H9 (cell line): ENCODE measurements at regions not wholly inside any gene's neighbourhood (a gene's known extent, or its start where the extent isn't known, plus 50 kb on each side); places are given as distances from the start of the nearest gene placed in this dataset.

Source experiments
- DNase-seq: peaks from one replicate; pipeline ENCODE4 v3.0.0-alpha.2; 2017
- H2AFZ ChIP-seq: one replicate; pipeline ENCODE4 v1.6.1; 2013; ENCODE audit warnings: mild to moderate bottlenecking, low read length, control low read depth, moderate library complexity
- H2AK5ac ChIP-seq: 2 replicates; pipeline ENCODE4 v1.6.1; 2013; ENCODE audit warnings: low read length, control low read depth, mixed read lengths; ENCODE audit not compliant: insufficient read length
- H2BK120ac ChIP-seq: one replicate; pipeline ENCODE4 v1.6.1; 2013; ENCODE audit warnings: low read depth, mild to moderate bottlenecking, low read length, control low read depth, inconsistent platforms; ENCODE audit not compliant: poor library complexity, severe bottlenecking
- H2BK12ac ChIP-seq: 2 replicates; pipeline ENCODE4 v1.6.1; 2013; ENCODE audit warnings: low read length, control low read depth, mixed read lengths, low read depth; ENCODE audit not compliant: insufficient read length
- H2BK15ac ChIP-seq: 2 replicates; pipeline ENCODE4 v1.6.1; 2013; ENCODE audit warnings: low read depth, low read length, control low read depth
- H2BK20ac ChIP-seq: one replicate; pipeline ENCODE4 v1.6.1; 2013; ENCODE audit warnings: low read depth, mild to moderate bottlenecking, low read length, control low read depth, inconsistent platforms; ENCODE audit not compliant: poor library complexity, severe bottlenecking
- H2BK5ac ChIP-seq: 2 replicates; pipeline ENCODE4 v1.6.1; 2013; ENCODE audit warnings: low read length, control low read depth, mixed read lengths; ENCODE audit not compliant: insufficient read length
- H3K14ac ChIP-seq: 2 replicates; pipeline ENCODE4 v1.6.1; 2013; ENCODE audit warnings: low read length, control low read depth; ENCODE audit not compliant: insufficient read depth
- H3K18ac ChIP-seq: 2 replicates; pipeline ENCODE4 v1.6.1; 2013; ENCODE audit warnings: low read depth, mild to moderate bottlenecking, mixed read lengths, low read length, control low read depth; ENCODE audit not compliant: insufficient read length
- H3K23ac ChIP-seq: 2 replicates; pipeline ENCODE4 v1.6.1; 2013; ENCODE audit warnings: low read length, control low read depth, mixed read lengths, low read depth; ENCODE audit not compliant: insufficient read length
- H3K23me2 ChIP-seq: 2 replicates; pipeline ENCODE4 v1.6.1; 2013; ENCODE audit warnings: low read depth, mild to moderate bottlenecking, mixed read lengths, low read length, control low read depth; ENCODE audit not compliant: insufficient read length, poor library complexity, severe bottlenecking
- H3K27ac ChIP-seq: 2 replicates; pipeline ENCODE4 v1.5.1; 2013; ENCODE audit warnings: low read length, control low read depth, mixed read lengths, low read depth; ENCODE audit not compliant: insufficient read length
- H3K27me3 ChIP-seq: 2 replicates; pipeline ENCODE4 v1.6.1; 2013; ENCODE audit warnings: low read length, control low read depth, inconsistent platforms; ENCODE audit not compliant: insufficient read depth
- H3K4ac ChIP-seq: 2 replicates; pipeline ENCODE4 v1.6.1; 2013; ENCODE audit warnings: low read depth, mild to moderate bottlenecking, control low read depth, inconsistent platforms, low read length, moderate library complexity
- H3K4me1 ChIP-seq: 2 replicates; pipeline ENCODE4 v1.6.1; 2013; ENCODE audit warnings: low read length, control low read depth, inconsistent platforms; ENCODE audit not compliant: insufficient read depth
- H3K4me2 ChIP-seq: 2 replicates; pipeline ENCODE4 v1.6.1; 2013; ENCODE audit warnings: low read length, control low read depth, mixed read lengths; ENCODE audit not compliant: insufficient read length, insufficient read depth
- H3K56ac ChIP-seq: 2 replicates; pipeline ENCODE4 v1.6.1; 2013; ENCODE audit warnings: low read depth, mild to moderate bottlenecking, mixed read lengths, low read length, control low read depth; ENCODE audit not compliant: insufficient read length
- H3K79me1 ChIP-seq: 2 replicates; pipeline ENCODE4 v1.6.1; 2013; ENCODE audit warnings: low read depth, mild to moderate bottlenecking, moderate library complexity, low read length, control low read depth, inconsistent platforms; ENCODE audit not compliant: insufficient read depth, poor library complexity, severe bottlenecking
- H3K79me2 ChIP-seq: 2 replicates; pipeline ENCODE4 v1.6.1; 2013; ENCODE audit warnings: low read length, control low read depth, inconsistent platforms; ENCODE audit not compliant: insufficient read depth
- H3K9ac ChIP-seq: 2 replicates; pipeline ENCODE4 v1.6.1; 2013; ENCODE audit warnings: low read length, control low read depth, mixed read lengths; ENCODE audit not compliant: insufficient read length; ENCODE audit errors: extremely low read depth
- H3K9me3 ChIP-seq: one replicate; pipeline ENCODE4 v1.6.1; 2013; ENCODE audit warnings: low read depth, low read length, inconsistent platforms; ENCODE audit not compliant: control insufficient read depth
- H3T11ph ChIP-seq: one replicate; pipeline ENCODE4 v1.6.1; 2013; ENCODE audit warnings: mild to moderate bottlenecking, low read length, control low read depth, inconsistent platforms
- H4K20me1 ChIP-seq: one replicate; pipeline ENCODE4 v1.6.1; 2013; ENCODE audit not compliant: control insufficient read depth, insufficient read length, insufficient read depth
- H4K5ac ChIP-seq: 2 replicates; pipeline ENCODE4 v1.6.1; 2013; ENCODE audit warnings: low read depth, mild to moderate bottlenecking, mixed read lengths, low read length, control low read depth; ENCODE audit not compliant: insufficient read length
- H4K8ac ChIP-seq: replicated peaks from 2 replicates; pipeline ENCODE4 v1.6.1; 2013; ENCODE audit warnings: low read length, control low read depth, mixed read lengths, low read depth; ENCODE audit not compliant: insufficient read length
- H4K91ac ChIP-seq: 2 replicates; pipeline ENCODE4 v1.6.1; 2013; ENCODE audit warnings: low read depth, mild to moderate bottlenecking, moderate library complexity, mixed read lengths, low read length, control low read depth; ENCODE audit not compliant: insufficient read length
- H3K27ac Mint-ChIP-seq, 3 experiments: 2 replicates in 2 of 3; 3 replicates in 1 of 3; pipeline ENCODE4 v1.8.0; 2020 to 2021; ENCODE audit warnings: mixed read lengths in 3 of 3, mild to moderate bottlenecking in 1 of 3, moderate library complexity in 1 of 3
- H3K27me3 Mint-ChIP-seq: 2 replicates; pipeline ENCODE4 v1.8.0; 2021; ENCODE audit warnings: low read depth, mild to moderate bottlenecking, moderate library complexity, mixed read lengths
- H3K36me3 Mint-ChIP-seq, 3 experiments: 2 replicates in 2 of 3; 3 replicates in 1 of 3; pipeline ENCODE4 v1.8.0; 2020 to 2021; ENCODE audit warnings: low read depth in 3 of 3, mixed read lengths in 3 of 3; ENCODE audit not compliant: insufficient read depth in 1 of 3
- H3K4me1 Mint-ChIP-seq, 2 experiments: 2 replicates each; pipeline ENCODE4 v1.8.0; 2020; ENCODE audit warnings: mixed read lengths in 2 of 2
- H3K4me3 Mint-ChIP-seq, 2 experiments: 2 replicates in 1 of 2; 3 replicates in 1 of 2; pipeline ENCODE4 v1.8.0; 2020 to 2021; ENCODE audit warnings: mild to moderate bottlenecking in 2 of 2, mixed read lengths in 2 of 2, moderate library complexity in 1 of 2
- H3K9me3 Mint-ChIP-seq, 2 experiments: 2 replicates in 1 of 2; 3 replicates in 1 of 2; pipeline ENCODE4 v1.8.0; 2020; ENCODE audit warnings: mild to moderate bottlenecking in 2 of 2, mixed read lengths in 2 of 2, moderate library complexity in 1 of 2
- CTCF ChIP-seq: fragments of 200-600 bp; sonication (generic); conservative IDR thresholded peaks from 3 replicates; pipeline ENCODE4 v1.8.0; 2021; ENCODE audit warnings: antibody characterized with exemption, mild to moderate bottlenecking
- WGBS: extraction: QIAGEN DNeasy Blood & Tissue Kit; methylation state at CpG from one replicate; pipeline ENCODE4 v1.1.7; 2013; ENCODE audit warnings: missing lambda C conversion rate, low lambda C conversion rate, mixed read lengths; ENCODE audit not compliant: insufficient read length; ENCODE audit errors: extremely low coverage; 5-methylcytosine and 5-hydroxymethylcytosine counted together

DNA sequence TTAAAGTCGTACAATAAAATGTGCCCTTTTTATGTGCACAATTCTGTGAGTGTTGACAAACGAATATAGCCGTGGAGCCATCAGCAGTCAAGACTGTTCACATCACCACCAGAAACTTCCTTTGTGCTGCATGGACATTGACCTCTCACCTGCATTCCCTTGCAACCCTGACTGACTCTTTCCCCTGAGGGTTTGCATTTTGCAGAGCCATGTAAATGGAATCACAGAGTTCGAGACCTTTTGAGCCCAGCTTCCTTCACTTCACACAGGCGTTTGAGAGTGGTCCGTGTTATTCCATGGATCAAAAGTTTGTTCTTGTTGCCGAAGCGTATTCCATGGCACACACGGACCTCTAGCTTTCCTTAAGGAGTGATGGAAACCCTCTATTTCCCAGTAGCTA lies 328.2 kb downstream of the DRD1 start:
- H3K9ac ChIP-seq = no peak overlapping the region
- H3K4me3 Mint-ChIP-seq = no peak overlapping the region
- H4K8ac ChIP-seq = no peak overlapping the region
- H2AFZ ChIP-seq = no peak overlapping the region
- H3K14ac ChIP-seq = no peak overlapping the region
- H2BK15ac ChIP-seq = no peak overlapping the region
- no peak overlapping the region for H3K4me2 ChIP-seq
- no peaks in the 10 kb centered on the region for H3K79me1 ChIP-seq
- H3K27ac ChIP-seq = no peak overlapping the region
- no peak overlapping the region for H3K18ac ChIP-seq
- peaks cover 3% of the 10 kb centered on the region; the same call in 1 of the 2 replicates for H3K4me1 ChIP-seq
- H3K9me3 ChIP-seq = no peaks in the 10 kb centered on the region
- no peak overlapping the region for H2BK12ac ChIP-seq
- no peak overlapping the region for H4K91ac ChIP-seq
- no peak overlapping the region for H3K4ac ChIP-seq
- peaks cover 7% of the 10 kb centered on the region in 2 experiments for H3K9me3 Mint-ChIP-seq
- no peaks in the 10 kb centered on the region for H3K23me2 ChIP-seq
- no peak overlapping the region for H3K27ac Mint-ChIP-seq
- H4K5ac ChIP-seq = no peak overlapping the region
- no peak for TF ChIP-seq CTCF
- no peak overlapping the region for H3T11ph ChIP-seq
- H3K23ac ChIP-seq = no peak overlapping the region
- H2AK5ac ChIP-seq = no peak overlapping the region
- H4K20me1 ChIP-seq = no peaks in the 10 kb centered on the region
- H3K56ac ChIP-seq = no peak overlapping the region
- no peaks in the 10 kb centered on the region; the same call in 1 of the 2 replicates for H3K27me3 ChIP-seq
- H3K36me3 Mint-ChIP-seq = peaks cover 0 to 7% (median 5%) of the 10 kb centered on the region in 3 experiments; a peak in 5 of 7 replicates
- H2BK5ac ChIP-seq = no peak overlapping the region
- DNase-seq = no peak
- H2BK120ac ChIP-seq = no peak overlapping the region
- no CpG with 5 or more reads among the region's 9 CpGs for WGBS
- H2BK20ac ChIP-seq = no peak overlapping the region
- no peaks in the 10 kb centered on the region for H3K79me2 ChIP-seq
- peaks cover 30 to 35% of the 10 kb centered on the region in 2 experiments for H3K4me1 Mint-ChIP-seq
- H3K27me3 Mint-ChIP-seq = peaks cover 16% of the 10 kb centered on the region
